Activated CD8-positive, alpha-beta T cell treated with anti-CD3 and anti-CD28 coated beads for 36 hours (primary cell): ENCODE measurements at regions not wholly inside any gene's neighbourhood (a gene's known extent, or its start where the extent isn't known, plus 50 kb on each side); places are given as distances from the start of the nearest gene placed in this dataset.
"Not testable (repeated sequence)": the region's sequence is repeated elsewhere in the genome, so short reads cannot be mapped to it uniquely, and the experiment has no call there.

Experiments used
- ATAC-seq: fragments of 200-7000 bp; cut with Tn5 transposase; one replicate; pipeline ENCODE4 v1.10.0; 2021; ENCODE audit warnings: mild to moderate bottlenecking, moderate library complexity
- CTCF ChIA-PET: fragments of 350-600 bp; sonication (Branson Sonifier 250); formaldehyde crosslinking; loops from one replicate; lab custom pipeline; 2021; ENCODE audit warnings: antibody characterized with exemption; lab: Charles Lee
- POLR2A ChIA-PET: fragments of 350-600 bp; sonication (Branson Sonifier 250); formaldehyde crosslinking; loops from one replicate; lab custom pipeline; 2021; ENCODE audit warnings: antibody characterized with exemption; lab: Charles Lee
- DNase-seq: peaks from one replicate; pipeline ENCODE4 v3.0.0-alpha.2; 2020
- H3K27ac Mint-ChIP-seq: one replicate; pipeline ENCODE4 v1.8.0; 2021; ENCODE audit warnings: mild to moderate bottlenecking, mixed read lengths
- H3K27me3 Mint-ChIP-seq: one replicate; pipeline ENCODE4 v1.8.0; 2021; ENCODE audit warnings: mixed read lengths
- H3K36me3 Mint-ChIP-seq: one replicate; pipeline ENCODE4 v1.8.0; 2021; ENCODE audit warnings: low read depth, mixed read lengths
- H3K4me1 Mint-ChIP-seq: one replicate; pipeline ENCODE4 v1.8.0; 2021; ENCODE audit warnings: low read depth, mixed read lengths
- H3K4me3 Mint-ChIP-seq: one replicate; pipeline ENCODE4 v1.8.0; 2021; ENCODE audit warnings: mild to moderate bottlenecking, moderate library complexity, mixed read lengths
- H3K9me3 Mint-ChIP-seq: one replicate; pipeline ENCODE4 v1.8.0; 2021; ENCODE audit warnings: mixed read lengths
- intact Hi-C: fragments of 100-400 bp; cut with micrococcal nuclease; formaldehyde crosslinking; loops from one replicate; pipeline ENCODE4 v1.10.0; 2022
- TF ChIP-seq, protein P1 (sequence below): fragments of 200-600 bp; IDR thresholded peaks from one replicate; pipeline ENCODE4 v1.8.0; 2022; ENCODE audit warnings: antibody characterized with exemption, mild to moderate bottlenecking

DNA sequence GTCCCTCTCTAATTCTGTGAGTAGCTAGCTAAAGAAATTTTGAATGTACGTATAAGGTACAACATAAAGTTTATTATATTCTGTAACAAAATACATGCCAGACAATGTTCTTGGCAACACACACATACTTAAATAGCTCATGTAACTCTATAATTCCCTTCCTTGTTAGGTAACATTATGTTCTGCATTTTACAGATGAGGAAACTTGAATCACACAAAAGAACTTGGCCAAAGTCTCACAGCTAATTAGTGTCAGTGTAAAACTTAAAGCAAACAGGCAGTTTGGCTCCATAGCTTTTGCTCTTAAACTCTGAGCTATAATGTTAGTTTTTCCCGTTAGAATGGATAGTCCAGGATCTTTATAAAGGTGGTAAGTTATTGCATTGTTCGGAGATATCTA lies 1091.8 kb upstream of the SLIT2 start:
- no peak overlapping the region for H3K4me3 Mint-ChIP-seq
- ChIA-PET POLR2A (no interaction called here), CTCF (interaction anchor here (1.2 kb wide), 1 partner anchor 14 kb away, joined by 4 read pairs; no protein-coding TSS in a partner anchor)
- TF ChIP-seq, protein P1, sequence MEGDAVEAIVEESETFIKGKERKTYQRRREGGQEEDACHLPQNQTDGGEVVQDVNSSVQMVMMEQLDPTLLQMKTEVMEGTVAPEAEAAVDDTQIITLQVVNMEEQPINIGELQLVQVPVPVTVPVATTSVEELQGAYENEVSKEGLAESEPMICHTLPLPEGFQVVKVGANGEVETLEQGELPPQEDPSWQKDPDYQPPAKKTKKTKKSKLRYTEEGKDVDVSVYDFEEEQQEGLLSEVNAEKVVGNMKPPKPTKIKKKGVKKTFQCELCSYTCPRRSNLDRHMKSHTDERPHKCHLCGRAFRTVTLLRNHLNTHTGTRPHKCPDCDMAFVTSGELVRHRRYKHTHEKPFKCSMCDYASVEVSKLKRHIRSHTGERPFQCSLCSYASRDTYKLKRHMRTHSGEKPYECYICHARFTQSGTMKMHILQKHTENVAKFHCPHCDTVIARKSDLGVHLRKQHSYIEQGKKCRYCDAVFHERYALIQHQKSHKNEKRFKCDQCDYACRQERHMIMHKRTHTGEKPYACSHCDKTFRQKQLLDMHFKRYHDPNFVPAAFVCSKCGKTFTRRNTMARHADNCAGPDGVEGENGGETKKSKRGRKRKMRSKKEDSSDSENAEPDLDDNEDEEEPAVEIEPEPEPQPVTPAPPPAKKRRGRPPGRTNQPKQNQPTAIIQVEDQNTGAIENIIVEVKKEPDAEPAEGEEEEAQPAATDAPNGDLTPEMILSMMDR, result no peak
- no peaks in the 10 kb centered on the region for H3K4me1 Mint-ChIP-seq
- ATAC-seq (no peak), DNase-seq (no peak)
- H3K27me3 Mint-ChIP-seq, result no peaks in the 10 kb centered on the region
- intact Hi-C loops, result no loop called here
- H3K27ac Mint-ChIP-seq, result no peak overlapping the region
- H3K9me3 Mint-ChIP-seq, result peaks cover 33% of the 10 kb centered on the region
- no peaks in the 10 kb centered on the region for H3K36me3 Mint-ChIP-seq

DNA sequence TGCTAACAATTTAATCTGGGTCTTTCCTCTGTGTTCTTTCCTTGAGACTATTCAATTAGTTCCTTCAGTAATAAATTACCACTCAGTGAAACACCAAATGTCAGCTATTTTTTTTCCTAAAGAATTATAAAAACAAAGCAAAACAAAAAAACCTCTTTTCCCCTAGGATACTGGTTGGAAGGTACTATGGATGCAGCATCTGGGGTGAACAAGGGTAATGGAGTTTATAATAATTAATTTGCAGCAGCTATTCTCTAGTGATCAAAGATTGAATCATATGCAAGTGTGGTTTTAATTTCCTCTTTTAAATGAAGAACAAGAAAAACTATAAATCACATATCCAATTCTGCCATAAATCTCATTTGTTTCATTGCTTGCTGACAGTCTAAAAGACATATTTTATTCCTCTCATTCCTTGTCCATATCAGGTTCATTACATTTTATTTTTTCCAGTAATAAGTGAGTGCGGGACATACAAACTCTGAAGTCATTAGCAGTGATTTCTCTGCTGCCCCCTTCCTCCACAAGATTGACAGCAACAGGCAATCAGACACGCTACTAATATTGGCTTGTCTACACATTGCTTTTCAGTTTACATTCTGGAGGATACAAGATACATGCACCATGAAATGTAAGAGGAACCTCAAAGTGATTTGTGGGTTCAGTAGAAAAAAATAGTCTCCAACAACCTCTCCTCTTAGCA lies 1093.4 kb upstream of the SLIT2 start:
- no peaks in the 10 kb centered on the region for H3K4me1 Mint-ChIP-seq
- H3K4me3 Mint-ChIP-seq, result no peak overlapping the region
- ATAC-seq, result no peak
- H3K27me3 Mint-ChIP-seq, result no peaks in the 10 kb centered on the region
- TF ChIP-seq, protein P1, result no peak
- no peak overlapping the region for H3K27ac Mint-ChIP-seq
- intact Hi-C loops, result no loop called here
- H3K9me3 Mint-ChIP-seq, result peaks cover 33% of the 10 kb centered on the region
- CTCF ChIA-PET, result no interaction called here
- no peaks in the 10 kb centered on the region for H3K36me3 Mint-ChIP-seq
- POLR2A ChIA-PET, result interaction anchor here (0.6 kb wide), 1 partner anchor 145 kb away, joined by 3 read pairs; no protein-coding TSS in a partner anchor
- DNase-seq, result no peak

DNA sequence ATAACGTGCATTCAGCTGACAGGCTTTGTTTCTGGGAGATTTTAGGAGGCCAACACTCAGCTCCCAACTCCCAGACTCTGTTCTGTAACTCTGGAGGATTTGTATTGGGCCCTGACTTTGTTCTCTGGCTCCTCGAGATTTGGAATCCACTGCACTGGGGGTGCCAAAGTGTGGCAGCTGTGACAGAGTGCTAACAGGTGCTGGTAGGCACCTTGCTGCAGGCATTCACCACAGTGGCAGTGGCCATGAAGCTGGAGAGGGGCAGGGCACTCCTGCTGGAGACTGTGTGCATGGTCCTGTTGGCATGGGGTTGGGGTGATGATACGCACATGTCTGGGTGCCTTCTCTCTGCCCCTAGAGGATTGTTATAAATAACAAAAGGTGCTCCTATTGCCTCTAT lies 1094.9 kb upstream of the SLIT2 start:
- ChIA-PET POLR2A (no interaction called here), CTCF (no interaction called here)
- H3K27me3 Mint-ChIP-seq, result no peaks in the 10 kb centered on the region
- no peak overlapping the region for H3K4me3 Mint-ChIP-seq
- intact Hi-C loops, result no loop called here
- H3K36me3 Mint-ChIP-seq, result no peaks in the 10 kb centered on the region
- DNase-seq (no peak), ATAC-seq (no peak)
- TF ChIP-seq, protein P1, result no peak
- no peak overlapping the region for H3K27ac Mint-ChIP-seq
- no peaks in the 10 kb centered on the region for H3K4me1 Mint-ChIP-seq
- H3K9me3 Mint-ChIP-seq, result peaks cover 32% of the 10 kb centered on the region

DNA sequence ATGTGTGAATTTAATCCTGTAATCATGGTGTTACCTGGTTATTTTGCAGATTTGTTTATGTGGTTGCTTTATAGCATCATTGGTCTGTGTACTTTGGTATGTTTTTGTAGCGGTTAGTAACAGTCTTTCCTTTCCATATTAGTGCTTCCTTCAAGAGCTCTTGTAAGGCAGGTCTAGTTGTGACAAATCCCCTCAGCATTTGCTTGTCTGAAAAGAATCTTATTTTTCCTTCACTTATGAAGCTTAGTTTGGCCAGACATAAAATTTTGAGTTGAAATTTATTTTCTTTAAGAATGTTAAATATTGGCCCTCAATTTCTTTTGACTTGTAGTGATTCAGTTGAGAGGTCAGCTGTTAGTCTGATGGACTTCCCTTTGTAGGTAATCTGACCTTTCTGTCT lies 1096.1 kb upstream of the SLIT2 start:
- no peak overlapping the region for H3K27ac Mint-ChIP-seq
- H3K36me3 Mint-ChIP-seq, result no peaks in the 10 kb centered on the region
- H3K27me3 Mint-ChIP-seq, result no peaks in the 10 kb centered on the region
- peaks cover 34% of the 10 kb centered on the region for H3K9me3 Mint-ChIP-seq
- ChIA-PET CTCF (no interaction called here), POLR2A (no interaction called here)
- TF ChIP-seq, protein P1, result no peak
- no peak for DNase-seq
- no peak for ATAC-seq
- no peak overlapping the region for H3K4me3 Mint-ChIP-seq
- no peaks in the 10 kb centered on the region for H3K4me1 Mint-ChIP-seq
- intact Hi-C loops, result no loop called here

DNA sequence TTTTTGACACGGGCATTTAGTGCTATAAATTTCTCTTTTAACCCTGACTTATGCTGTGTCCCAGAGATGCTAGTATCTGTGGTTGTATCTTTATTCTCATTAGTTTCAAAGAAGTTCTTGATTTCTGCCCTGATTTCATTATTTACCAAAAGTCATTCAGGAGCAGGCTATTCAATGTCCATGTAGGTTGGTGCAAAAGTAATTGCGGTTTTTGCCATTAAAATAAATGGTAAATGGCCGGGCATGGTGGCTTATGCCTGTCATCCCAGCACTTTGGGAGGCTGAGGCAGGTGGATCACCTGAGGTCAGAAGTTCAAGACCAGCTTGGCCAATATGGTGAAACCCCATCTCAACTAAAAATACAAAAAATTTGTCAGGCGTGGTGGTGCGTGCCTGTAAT lies 1097.4 kb upstream of the SLIT2 start:
- intact Hi-C loops, H3K27me3 Mint-ChIP-seq, POLR2A ChIA-PET, DNase-seq, H3K4me1 Mint-ChIP-seq, H3K4me3 Mint-ChIP-seq, H3K27ac Mint-ChIP-seq, H3K36me3 Mint-ChIP-seq, CTCF ChIA-PET, ATAC-seq: not testable (repeated sequence)
- H3K9me3 Mint-ChIP-seq, result peaks cover 34% of the 10 kb centered on the region
